GM21526 (cell line): ENCODE measurements at regions not wholly inside any gene's neighbourhood (a gene's known extent, or its start where the extent isn't known, plus 50 kb on each side); places are given as distances from the start of the nearest gene placed in this dataset.
"Not testable (repeated sequence)": the region's sequence is repeated elsewhere in the genome, so short reads cannot be mapped to it uniquely, and the experiment has no call there.

Source experiments
- ATAC-seq: cut with Tn5 transposase; IDR thresholded peaks from one replicate; pipeline ENCODE4 v1.9.1; 2021; ENCODE audit warnings: moderate library complexity; ENCODE audit not compliant: unreplicated experiment, low FRiP score

- no peak for ATAC-seq
Observed at GRCh38 chr6:100105138-100105537, 111.1 kb upstream of the MCHR2 start.

DNA sequence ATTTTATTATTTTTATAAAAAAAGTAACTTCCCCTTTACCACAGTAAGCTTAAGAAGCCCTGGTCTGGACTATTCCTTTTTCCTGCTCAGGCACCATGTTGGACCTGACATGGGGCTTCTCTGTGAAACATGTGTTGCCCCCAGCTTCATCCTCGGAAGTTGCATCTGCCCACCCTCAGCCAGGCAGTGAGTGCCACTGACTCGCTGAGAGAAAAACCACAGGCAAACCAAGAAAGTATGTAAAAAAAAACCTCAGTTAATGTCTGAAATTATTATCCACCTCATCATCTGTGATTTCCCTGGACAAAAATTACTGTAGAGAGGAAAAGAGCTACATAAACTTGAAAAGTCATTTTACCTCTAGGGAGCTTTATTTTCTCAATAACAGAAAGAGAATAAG is 109.9 kb upstream of the MCHR2 start:
- no peak for ATAC-seq

GRCh38 chr6:100103194-100103593 is 109.2 kb upstream of the MCHR2 start:
- ATAC-seq: no peak

- ATAC-seq: no peak
Observed at GRCh38 chr6:100101644-100102043, 107.6 kb upstream of the MCHR2 start.

- no peak for ATAC-seq
Observed at GRCh38 chr6:100100776-100101175, 106.8 kb upstream of the MCHR2 start.

- ATAC-seq: no peak
Observed at GRCh38 chr6:100099189-100100074, 105.4 kb upstream of the MCHR2 start.

DNA sequence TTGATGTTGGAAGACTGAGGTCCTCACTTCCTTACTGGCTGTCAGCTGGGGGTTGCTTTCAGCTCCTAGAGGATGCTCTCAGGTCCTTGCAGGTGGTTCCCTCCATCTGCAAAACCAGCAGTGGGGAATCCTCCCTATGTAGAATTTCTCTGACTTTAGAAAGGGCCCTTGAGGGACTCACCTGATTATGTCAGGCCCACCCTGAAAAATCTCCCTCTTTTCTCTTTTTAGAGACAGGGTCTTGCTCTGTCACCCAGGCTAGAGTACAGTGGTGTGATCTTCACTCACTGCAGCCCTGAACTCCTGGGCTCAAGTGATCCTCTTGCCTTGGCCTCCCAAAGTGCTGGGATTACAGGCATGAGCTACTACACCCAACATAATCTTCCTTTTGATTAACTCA is 102.9 kb upstream of the MCHR2 start:
- ATAC-seq: no peak

- ATAC-seq: no peak
Observed at GRCh38 chr6:100096341-100096740, 102.3 kb upstream of the MCHR2 start.

DNA sequence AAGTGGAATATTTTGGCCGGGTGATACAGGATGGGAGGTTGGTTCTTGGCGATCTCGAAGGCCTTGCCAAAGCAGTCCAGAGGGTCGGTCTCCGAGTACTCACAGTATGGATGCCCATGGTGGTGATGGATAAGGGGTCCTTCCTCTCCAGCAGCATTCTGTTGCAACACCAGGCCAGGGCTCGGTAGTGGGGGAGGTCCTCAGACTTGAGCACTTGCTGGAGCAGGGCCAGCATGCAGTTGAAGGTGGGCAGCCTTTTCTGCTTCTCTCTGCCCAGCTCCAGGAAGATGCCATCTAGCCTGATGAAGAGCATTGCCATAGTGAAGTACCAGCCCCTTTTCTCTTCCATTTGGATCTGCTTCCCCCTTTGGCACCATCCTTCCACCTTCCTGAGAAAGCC is 99.4 kb upstream of the MCHR2 start:
- ATAC-seq: no peak

- no peak for ATAC-seq
Observed at GRCh38 chr6:100088009-100088408, 94.0 kb upstream of the MCHR2 start.

GRCh38 chr6:100084991-100085364 is 91.0 kb upstream of the MCHR2 start:
- ATAC-seq: no peak

DNA sequence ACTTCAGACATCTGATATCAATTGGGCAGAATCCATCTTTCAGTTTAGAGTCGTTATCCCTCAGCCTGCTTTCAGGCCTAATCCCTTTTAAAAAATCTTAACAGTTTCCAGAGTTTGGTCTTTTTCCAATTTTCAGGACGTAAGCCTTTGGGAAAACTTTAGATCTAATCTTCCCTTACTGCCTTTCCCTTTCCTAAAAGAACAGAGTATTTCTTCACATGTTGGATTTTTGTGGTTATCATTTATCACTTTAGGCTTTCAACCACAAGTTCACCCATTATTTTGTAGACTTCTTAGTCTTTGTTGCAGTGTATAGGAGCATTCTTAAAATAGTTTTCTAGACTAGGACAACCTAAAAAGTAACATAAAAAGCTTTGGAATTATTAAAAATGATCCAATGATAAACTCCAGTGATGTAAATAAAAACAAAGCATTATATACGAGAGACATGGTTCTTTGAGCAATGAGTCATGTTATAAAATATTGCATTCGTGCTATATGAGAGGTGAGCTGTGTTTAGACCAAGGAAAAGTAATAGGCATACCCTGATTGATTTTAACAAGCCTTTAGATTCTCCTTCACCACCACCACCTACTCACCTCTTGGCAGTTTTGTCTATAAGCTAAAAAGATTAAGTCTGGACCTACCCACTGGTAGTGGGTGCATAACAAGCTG is 90.4 kb upstream of the MCHR2 start:
- ATAC-seq: no peak

- no peak for ATAC-seq
Observed at GRCh38 chr6:100078509-100078908, 84.5 kb upstream of the MCHR2 start.

DNA sequence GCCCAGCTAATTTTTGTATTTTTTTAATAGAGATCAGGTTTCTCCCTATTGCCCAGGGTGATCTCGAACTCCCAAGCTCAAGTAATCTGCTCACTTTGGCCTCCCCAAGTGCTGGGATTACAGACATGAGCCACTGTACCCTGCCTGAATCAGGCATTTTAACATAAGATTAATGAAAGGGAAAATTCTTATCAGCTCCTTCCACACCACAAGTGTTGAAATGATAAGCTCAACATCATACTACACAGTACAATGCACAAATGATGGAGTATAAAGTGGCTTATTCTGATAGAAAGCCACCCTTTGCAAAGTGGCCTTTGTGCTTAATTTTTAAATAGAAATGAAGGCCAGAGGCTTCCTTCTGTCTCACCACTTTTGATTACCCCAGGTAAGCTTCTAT is 71.3 kb upstream of the MCHR2 start:
- ATAC-seq: no peak

- ATAC-seq: no peak
Observed at GRCh38 chr6:100062621-100063020, 68.6 kb upstream of the MCHR2 start.

- ATAC-seq: no peak
Observed at GRCh38 chr6:100057941-100058340, 63.9 kb upstream of the MCHR2 start.

DNA sequence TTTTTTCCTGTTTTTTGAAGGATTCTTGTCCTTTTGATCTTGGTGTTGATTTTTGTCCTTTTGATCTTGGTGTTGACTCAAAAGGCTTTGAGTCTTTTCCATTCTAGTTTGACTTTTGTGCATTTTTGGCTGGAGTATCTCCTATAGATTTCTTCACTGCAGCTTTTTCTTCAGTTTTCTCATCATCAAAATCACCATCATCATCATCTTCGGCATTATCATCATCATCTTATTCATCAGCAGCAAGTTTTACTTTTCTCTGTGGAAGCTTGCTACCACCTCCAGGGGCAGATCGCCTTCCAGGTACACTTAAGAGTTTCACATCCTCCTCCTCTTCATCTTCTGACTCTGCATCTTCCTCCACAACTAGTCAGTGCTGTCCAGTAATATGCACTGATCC is 56.5 kb upstream of the MCHR2 start:
- ATAC-seq: no peak

DNA sequence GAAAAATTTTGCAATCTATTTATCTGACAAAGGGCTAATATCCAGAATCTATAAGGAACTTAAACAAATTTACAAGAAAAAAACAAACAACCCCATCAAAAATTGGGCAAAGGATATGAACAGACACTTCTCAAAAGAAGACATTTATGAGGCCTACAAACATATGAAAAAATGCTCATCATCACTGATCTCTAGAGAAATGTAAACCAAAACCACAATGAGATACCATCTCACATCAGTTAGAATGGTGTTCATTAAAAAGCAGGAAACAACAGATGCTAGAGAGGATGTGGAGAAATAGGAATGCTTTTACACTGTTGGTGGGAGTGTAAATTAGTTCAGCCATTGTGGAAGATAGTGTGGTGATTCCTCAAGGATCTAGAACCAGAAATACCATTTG is 49.9 kb upstream of the MCHR2 start:
- ATAC-seq: not testable (repeated sequence)
